Right renal pelvis (tissue), 4 donors: ENCODE measurements at regions not wholly inside any gene's neighbourhood (a gene's known extent, or its start where the extent isn't known, plus 50 kb on each side); places are given as distances from the start of the nearest gene placed in this dataset.

Source experiments
- DNase-seq, 4 donors: peaks; one replicate each; pipeline ENCODE4 v3.0.0-alpha.2; 2013; ENCODE audit warnings: low read depth in 4 of 4, low spot score in 3 of 4, missing footprints in 1 of 4

- DNase-seq = no peak
Observed at GRCh38 chr20:62577490-62577836, 64.8 kb upstream of the SLCO4A1 start.

DNA sequence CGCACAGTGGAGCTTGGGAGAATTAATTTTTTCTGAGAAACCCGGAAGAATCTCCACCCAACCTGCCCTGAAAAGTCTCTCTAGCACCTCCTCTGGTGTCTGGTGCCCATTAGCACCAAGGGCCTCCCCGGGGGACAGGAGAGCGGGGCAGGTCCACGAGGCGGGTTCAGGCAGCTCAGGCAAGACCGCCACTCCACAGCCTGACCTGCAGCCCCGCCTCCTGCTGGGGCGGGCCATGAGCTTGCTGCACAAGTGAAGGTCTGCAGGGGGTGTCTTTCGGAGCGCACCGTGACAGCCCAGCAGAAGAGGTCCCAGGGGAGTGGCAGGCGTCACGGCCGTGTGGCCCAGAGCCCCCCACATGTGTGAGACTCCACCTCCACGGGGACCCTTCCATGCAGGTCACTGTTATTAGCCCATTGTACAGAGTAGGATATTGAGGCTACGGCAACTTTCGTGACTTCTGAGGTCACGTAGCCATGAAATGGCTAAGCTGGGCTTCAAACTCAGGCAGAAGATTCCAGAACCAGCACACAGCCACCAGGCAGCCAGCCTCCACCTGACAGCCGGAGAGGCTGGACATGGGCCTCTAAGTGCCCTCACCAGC, 63.9 kb upstream of the SLCO4A1 start:
- DNase-seq = no peak

DNA sequence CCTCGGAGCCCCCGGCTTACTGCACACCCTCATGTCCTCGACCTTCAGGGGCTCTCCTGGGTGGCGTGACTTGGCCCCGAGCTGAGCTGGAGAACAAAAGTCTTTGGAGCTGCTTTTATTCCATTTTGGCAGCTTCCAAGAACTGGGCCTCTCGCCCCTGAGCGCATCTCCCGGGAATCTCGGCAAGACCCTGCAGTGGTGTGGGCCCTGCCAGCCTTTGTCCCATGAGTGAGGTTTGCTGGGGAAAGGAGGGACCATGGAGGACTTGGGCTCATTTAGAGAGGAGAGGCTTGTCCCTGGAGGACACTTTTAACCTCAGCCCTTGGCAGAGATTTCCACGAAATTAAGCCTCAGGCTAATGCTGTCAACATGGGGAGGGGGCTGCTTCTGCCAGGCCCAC, 62.3 kb upstream of the SLCO4A1 start:
- no peak for DNase-seq

- no peak for DNase-seq
Observed at GRCh38 chr20:62580733-62581132, 61.6 kb upstream of the SLCO4A1 start.

DNA sequence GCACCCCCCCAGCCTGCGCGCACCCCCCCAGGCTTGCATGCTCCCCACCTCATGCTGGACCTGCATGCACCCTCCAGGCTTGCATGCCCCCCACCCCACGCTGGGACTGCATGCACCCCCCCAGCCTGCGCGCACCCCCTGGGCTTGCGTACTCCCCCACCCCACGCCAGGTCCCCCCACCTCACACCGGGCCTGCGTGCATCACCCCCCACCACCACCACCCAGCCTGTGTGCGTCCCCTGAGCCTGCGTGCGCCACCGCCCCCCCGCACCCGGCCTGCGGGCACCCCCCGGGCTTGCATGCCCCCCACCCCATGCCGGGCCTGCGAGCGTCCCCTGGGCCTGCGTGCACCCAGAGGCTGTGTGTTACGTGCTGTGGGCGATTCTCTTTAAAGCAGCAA, 61.0 kb upstream of the SLCO4A1 start:
- DNase-seq = no peak

DNA sequence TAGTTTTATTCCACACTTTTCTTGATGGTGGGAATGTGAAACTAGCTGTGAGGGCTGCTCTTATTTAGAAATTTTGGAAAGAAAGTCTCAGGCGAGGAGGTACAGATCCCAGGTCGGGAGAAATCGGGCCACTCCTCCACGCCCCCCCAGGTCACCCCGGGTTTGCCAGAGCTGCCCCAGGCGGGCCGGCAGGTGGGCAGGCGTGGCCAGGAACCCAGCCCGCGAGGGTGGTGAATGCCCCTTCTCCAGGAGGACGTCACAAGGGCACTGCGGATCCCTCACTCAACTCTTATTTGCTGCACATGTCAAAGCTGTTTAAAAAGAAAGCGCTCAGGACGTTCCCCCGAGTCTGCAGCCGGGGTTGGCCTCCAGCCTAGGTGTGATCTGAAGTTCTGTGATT, 60.5 kb upstream of the SLCO4A1 start:
- DNase-seq = no peak

DNA sequence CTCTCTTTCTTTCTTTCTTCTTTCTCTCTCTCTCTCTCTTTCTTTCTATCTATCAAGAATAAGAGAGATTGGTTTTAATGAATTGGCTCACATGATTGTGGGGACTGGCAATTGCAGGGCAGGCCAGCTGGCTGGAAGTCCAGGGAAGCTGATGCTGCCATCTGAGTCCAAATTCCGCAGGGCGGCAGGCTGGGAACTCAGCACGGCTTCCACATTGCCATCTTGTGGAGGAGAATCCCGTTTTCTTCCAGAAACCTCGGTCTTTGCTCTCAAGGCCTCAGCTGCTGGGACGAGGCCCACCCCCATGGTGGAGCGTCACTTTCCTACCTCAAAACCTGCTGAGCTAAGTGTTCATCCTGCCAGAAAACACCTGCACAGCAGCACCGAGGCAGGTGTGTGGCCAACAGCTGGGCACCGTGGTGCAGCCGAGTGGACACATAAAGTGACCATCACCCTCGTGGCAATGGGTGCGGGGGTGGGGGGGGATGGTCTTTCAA, 58.8 kb upstream of the SLCO4A1 start:
- DNase-seq = no peak

DNA sequence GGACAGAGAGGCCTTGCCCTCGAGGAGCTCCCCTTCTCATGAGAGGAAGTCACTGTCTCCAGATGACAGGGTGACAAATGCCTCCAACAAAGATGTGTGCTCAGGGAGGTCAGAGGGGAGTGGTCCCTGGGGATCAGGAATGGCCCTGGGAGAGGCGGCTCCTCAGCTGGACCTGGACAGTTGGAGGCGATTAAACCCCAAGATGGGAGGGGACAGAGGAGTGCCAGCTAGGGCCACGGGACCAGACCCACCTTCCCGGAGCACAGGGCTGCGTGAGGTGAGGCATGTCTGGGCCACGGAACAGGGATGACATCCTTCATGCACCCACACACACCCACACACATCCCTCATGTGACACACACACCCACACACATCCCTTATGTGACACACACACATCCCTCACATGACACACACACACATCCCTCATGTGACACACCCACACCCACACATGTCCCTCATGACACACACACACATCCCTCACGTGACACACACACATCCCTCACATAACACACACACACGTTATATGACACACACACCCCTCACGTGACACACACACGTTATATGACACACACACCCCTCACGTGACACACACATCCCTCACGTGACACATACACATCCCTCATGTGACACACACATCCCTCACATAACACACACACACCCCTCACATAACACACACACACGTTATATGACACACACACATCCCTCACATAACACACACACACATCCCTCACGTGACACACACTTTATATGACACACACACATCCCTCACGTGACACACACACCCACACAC, 57.4 kb upstream of the SLCO4A1 start:
- no peak for DNase-seq

DNA sequence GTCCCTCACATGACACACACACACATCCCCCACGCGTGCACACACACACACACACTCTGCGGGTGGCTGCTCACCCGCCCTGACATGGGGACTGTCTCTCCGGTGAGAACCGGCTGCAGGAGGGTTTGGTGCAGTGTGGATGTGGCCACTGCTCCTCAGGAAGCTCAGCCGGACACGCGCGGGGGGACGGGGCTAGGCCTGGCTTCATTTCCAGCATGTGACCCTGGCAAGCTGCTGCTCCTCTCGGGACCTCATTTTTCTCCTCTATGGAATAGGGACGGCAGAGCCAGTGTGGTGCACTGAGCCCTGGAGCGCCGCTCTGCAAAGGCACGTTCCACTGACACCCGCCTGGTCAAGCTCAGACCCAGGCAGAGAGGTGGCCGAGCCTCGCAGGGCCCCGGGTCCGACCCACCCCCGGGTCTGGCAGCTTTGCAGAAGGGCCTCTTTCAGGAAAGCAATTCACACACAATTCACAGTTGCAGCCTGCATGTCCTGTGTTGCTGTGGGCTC, 56.8 kb upstream of the SLCO4A1 start:
- DNase-seq = no peak

- no peak for DNase-seq
Observed at GRCh38 chr20:62586799-62587198, 55.5 kb upstream of the SLCO4A1 start.

DNA sequence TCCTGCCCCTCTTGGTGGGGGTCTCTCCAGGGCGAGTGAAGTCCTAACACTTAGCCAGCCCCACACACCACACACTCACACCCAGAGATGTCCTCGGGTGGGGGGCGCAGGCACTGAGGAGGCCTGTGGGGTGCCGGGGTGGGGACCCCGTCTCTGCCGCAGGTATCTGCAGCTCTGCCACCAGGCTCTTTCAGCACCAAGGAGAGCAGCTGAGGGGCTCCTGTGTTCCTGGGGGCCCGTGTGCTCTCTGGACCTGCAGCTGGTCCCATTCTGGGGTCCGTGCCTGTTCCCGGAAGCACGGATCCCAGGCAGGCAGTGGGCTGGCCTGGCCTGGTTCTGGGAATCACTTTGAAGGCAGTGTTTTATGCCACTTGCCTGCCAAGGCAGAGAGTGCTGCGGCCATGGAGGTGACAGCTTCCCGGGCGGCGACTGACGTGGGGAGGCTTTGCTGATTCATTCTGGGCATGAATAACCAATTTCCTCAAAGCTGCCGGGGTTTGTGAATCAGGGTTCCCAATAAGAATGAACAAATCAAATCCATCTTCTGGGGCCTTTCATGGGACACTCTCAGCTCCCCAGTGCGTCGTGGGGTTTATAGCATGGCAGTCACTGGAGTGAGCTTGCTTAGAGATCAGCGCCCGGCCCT, 54.4 kb upstream of the SLCO4A1 start:
- DNase-seq = no peak

- DNase-seq = no peak
Observed at GRCh38 chr20:62588458-62589149, 53.7 kb upstream of the SLCO4A1 start.

- DNase-seq = no peak
Observed at GRCh38 chr20:62589150-62589498, 53.2 kb upstream of the SLCO4A1 start.

GRCh38 chr20:62589720-62590119, 52.6 kb upstream of the SLCO4A1 start:
- no peak for DNase-seq

DNA sequence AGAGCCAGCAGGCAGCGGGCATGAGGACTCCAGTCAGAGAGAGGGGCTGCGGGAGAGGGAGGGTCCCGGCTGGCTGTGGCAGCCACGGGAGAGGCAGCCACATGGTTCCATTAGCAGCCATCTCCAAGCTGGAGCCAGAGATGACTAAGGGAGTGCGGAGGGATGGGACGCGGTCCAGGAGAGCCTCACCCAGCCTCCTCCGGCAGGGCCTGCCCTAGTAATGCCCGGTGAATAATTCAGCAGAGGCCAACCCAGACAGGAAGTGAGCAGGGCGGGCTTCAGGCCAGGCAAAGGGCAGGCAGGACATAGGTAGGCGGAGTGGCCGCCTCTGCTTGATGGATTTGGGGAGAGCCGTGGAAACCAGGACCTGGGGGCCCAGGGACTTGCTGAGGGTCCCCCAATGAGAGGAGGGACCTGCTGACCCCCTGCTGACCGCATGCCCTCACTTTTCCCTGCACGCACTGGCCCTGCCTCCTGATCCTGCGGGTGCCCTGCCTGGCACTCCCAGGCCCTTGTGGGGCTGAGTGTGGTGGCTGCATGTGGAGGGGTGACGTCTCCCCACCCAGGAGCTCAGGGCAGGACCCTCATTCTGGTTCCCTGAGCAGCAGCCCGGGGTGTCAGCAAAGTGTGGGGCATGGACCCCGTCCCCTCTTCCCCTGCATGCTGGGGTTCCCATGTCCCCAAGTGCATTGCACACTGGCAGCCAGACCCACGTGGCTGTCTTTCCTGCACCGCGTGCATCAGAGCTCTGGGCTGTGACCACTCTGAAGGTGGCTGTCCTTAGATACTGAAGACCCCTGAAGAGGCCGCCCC, 51.8 kb upstream of the SLCO4A1 start:
- DNase-seq = no peak

DNA sequence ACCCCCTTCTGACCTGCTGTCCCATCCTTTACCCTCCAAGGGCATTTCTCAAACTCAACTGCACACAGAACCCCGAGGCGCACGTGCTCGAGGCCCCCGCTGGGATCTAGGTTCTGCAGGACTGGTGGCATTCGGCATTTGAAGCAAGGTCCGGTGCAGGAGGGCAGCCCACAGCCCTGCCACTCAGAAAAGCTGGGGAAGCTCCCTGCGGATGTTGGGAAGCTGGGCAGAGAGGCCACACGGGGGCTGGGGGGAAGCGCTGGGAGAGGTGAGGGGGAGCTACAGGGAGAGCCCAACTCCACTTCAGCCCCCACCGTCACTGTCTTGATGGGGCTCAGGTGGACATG, 51.2 kb upstream of the SLCO4A1 start:
- no peak for DNase-seq

DNA sequence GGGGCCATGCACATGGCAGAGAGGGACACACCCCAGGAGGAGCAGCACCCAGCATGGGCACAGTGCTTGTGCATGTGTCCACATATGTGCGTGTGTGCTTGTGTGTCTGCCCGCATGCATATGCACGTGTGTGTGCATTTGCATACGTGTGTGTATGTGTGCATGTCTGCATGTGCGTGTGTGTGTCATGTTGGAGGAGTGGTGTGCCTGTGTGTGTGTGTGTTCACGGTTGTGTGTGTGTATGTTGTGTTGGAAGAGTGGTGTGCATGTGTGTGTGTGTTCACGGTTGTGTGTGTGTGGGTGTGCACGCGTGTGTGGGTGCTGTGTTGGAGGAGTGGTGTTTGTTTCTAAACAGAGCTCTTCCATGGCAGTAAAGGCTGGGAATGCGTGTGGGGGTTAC, 50.7 kb upstream of the SLCO4A1 start:
- no peak for DNase-seq
